ENCODE measurements at regions not wholly inside any gene's neighbourhood (a gene's known extent, or its start where the extent isn't known, plus 50 kb on each side); places are given as distances from the start of the nearest gene placed in this dataset.

- TF ChIP-seq, protein P1, sequence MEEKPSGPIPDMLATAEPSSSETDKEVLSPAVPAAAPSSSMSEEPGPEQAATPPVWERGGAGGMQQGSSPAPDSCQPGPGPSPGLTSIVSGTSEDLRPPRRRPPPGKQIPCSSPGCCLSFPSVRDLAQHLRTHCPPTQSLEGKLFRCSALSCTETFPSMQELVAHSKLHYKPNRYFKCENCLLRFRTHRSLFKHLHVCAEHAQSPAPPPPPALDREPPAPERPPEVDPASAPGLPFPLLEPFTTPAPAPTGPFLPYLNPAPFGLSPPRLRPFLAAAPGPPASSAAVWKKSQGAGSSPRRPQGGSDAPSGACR (CRISPR knock-in tag; IDR thresholded peaks at IDR 0.05), result no peak
- no peak for TF ChIP-seq ZNF33B (CRISPR knock-in tag; IDR thresholded peaks at IDR 0.05)
- TF ChIP-seq, protein P2, sequence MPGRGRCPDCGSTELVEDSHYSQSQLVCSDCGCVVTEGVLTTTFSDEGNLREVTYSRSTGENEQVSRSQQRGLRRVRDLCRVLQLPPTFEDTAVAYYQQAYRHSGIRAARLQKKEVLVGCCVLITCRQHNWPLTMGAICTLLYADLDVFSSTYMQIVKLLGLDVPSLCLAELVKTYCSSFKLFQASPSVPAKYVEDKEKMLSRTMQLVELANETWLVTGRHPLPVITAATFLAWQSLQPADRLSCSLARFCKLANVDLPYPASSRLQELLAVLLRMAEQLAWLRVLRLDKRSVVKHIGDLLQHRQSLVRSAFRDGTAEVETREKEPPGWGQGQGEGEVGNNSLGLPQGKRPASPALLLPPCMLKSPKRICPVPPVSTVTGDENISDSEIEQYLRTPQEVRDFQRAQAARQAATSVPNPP (CRISPR knock-in tag; IDR thresholded peaks at IDR 0.05), result no peak
Observed at GRCh38 chr4:128390475-128390996, 102.9 kb upstream of the PGRMC2 start (continued).

- Histone ChIP-seq H3K4me2 (ENCODE audit: low read depth, low read length) (no peak overlapping the region), H3K4me3 (replicated peaks in 1 of 3; ENCODE audit: insufficient read depth in 1 of 3, low read depth in 2 of 3, low read length in 3 of 3) (no peak overlapping the region), H3K9me3 (ENCODE audit: low read length) (no peaks in the 10 kb centered on the region), H3K27me3 (ENCODE audit: control insufficient read depth in 1 of 2, insufficient read depth in 2 of 2, low read length in 2 of 2) (no peaks in the 10 kb centered on the region; a peak in 1 of 5 replicates), H3K4me1 (ENCODE audit: insufficient read depth, low read length) (no peaks in the 10 kb centered on the region), H3K27ac (ENCODE audit: extremely low read length, insufficient read depth, low read length) (no peak overlapping the region), H2AFZ (ENCODE audit: low read length) (no peak overlapping the region), H4K20me1 (ENCODE audit: insufficient read depth, low read length) (no peaks in the 10 kb centered on the region), H3K9ac (ENCODE audit: insufficient read depth, low read depth, low read length) (no peak overlapping the region), H3K79me2 (ENCODE audit: insufficient read depth, low read length) (no peaks in the 10 kb centered on the region), H3K36me3 (replicated peaks in 1 of 2; ENCODE audit: control insufficient read depth in 1 of 2, insufficient read depth in 2 of 2, low read length in 2 of 2) (no peaks in the 10 kb centered on the region)
- FAIRE-seq, result no peak
- CTCF ChIA-PET (ENCODE audit: low intra/inter-chr PET ratio, low total read pairs), result no interaction called here
- no peak for DNase-seq (ENCODE audit: low spot score)
- intact Hi-C loops (cut with micrococcal nuclease; ENCODE audit: unreplicated experiment) (loop anchor here (5.0 kb wide), 1 partner anchor 1164 kb away; no protein-coding TSS in a partner anchor), in situ Hi-C loops (cut with HindIII; ENCODE audit: extremely low pct_ligation_motif_present, low pct_unique_long_range_greater_than_20kb) (no loop called here)
- 38% methylated on average over 2 of the region's 2 CpGs for WGBS (ENCODE audit: low lambda C conversion rate)
- POLR2A ChIA-PET, result no interaction called here
- no TSS peak for BruUV-seq (replicated peaks)
- no peak for ATAC-seq
- TF ChIP-seq MAZ (IDR thresholded peaks at IDR 0.05; ENCODE audit: borderline replicate concordance, low read depth, low read length), result no peak
- no peak for TF ChIP-seq MAZ (CRISPR knock-in tag; IDR thresholded peaks at IDR 0.05; ENCODE audit: low read depth)
- no peak for TF ChIP-seq JARID2 (CRISPR knock-in tag; IDR thresholded peaks at IDR 0.05; ENCODE audit: insufficient replicate concordance)
- TF ChIP-seq ZNF562 (CRISPR knock-in tag; IDR thresholded peaks at IDR 0.05; ENCODE audit: borderline replicate concordance), result no peak
- no peak for TF ChIP-seq FOXP1 (IDR thresholded peaks at IDR 0.05)
- TF ChIP-seq FOXP1 (CRISPR knock-in tag; IDR thresholded peaks at IDR 0.05), result no peak
- TF ChIP-seq ZBTB10 (CRISPR knock-in tag; IDR thresholded peaks at IDR 0.05; ENCODE audit: borderline replicate concordance), result no peak
- TF ChIP-seq ZNF782 (CRISPR knock-in tag; IDR thresholded peaks at IDR 0.05; ENCODE audit: borderline replicate concordance), result no peak
- no peak for TF ChIP-seq ZNF775 (CRISPR knock-in tag; IDR thresholded peaks at IDR 0.05; ENCODE audit: borderline replicate concordance)
- no peak for TF ChIP-seq ZNF121 (CRISPR knock-in tag; IDR thresholded peaks at IDR 0.05)
- TF ChIP-seq, protein P3, sequence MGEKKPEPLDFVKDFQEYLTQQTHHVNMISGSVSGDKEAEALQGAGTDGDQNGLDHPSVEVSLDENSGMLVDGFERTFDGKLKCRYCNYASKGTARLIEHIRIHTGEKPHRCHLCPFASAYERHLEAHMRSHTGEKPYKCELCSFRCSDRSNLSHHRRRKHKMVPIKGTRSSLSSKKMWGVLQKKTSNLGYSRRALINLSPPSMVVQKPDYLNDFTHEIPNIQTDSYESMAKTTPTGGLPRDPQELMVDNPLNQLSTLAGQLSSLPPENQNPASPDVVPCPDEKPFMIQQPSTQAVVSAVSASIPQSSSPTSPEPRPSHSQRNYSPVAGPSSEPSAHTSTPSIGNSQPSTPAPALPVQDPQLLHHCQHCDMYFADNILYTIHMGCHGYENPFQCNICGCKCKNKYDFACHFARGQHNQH (CRISPR knock-in tag; IDR thresholded peaks at IDR 0.05), result no peak
- no peak for TF ChIP-seq ADNP (CRISPR knock-in tag; IDR thresholded peaks at IDR 0.05)
- no peak for TF ChIP-seq ZNF556 (CRISPR knock-in tag; IDR thresholded peaks at IDR 0.05; ENCODE audit: borderline replicate concordance)
- TF ChIP-seq ZNF34 (CRISPR knock-in tag; IDR thresholded peaks at IDR 0.05; ENCODE audit: borderline replicate concordance), result no peak
- no peak for TF ChIP-seq ZNF160 (CRISPR knock-in tag; IDR thresholded peaks at IDR 0.05)
- TF ChIP-seq REPIN1 (CRISPR knock-in tag; IDR thresholded peaks at IDR 0.05; ENCODE audit: borderline replicate concordance, low read depth), result no peak
- no peak for TF ChIP-seq ARNT (IDR thresholded peaks at IDR 0.05)
Observed at GRCh38 chr4:128388796-128389195, 101.2 kb upstream of the PGRMC2 start.

All from HepG2 (cell line).